ENCODE measurements at regions not wholly inside any gene's neighbourhood (a gene's known extent, or its start where the extent isn't known, plus 50 kb on each side); places are given as distances from the start of the nearest gene placed in this dataset.

- H3K4me3 ChIP-seq (ENCODE audit: low read depth, low read length) = no peak overlapping the region
- in situ Hi-C loops (cut with HindIII; ENCODE audit: low sequenced_read_pairs) = no loop called here
Observed at GRCh38 chr21:35178098-35178497, 129.0 kb upstream of the RUNX1 start.

GRCh38 chr21:35172231-35172630 lies 123.1 kb upstream of the RUNX1 start:
- no peak for TF ChIP-seq CTCF (IDR thresholded peaks at IDR 0.05; ENCODE audit: low read depth, low read length, missing control alignments)
- in situ Hi-C loops (cut with HindIII; ENCODE audit: low sequenced_read_pairs) = no loop called here
- DNase-seq (ENCODE audit: low read depth) = no peak
- H3K4me3 ChIP-seq (ENCODE audit: low read depth, low read length) = no peak overlapping the region

More at GRCh38 chr21:35178098-35178497, 129.0 kb upstream of the RUNX1 start:
- no peak for TF ChIP-seq CTCF (IDR thresholded peaks at IDR 0.05; ENCODE audit: low read depth, low read length, missing control alignments)
- no peak for DNase-seq (ENCODE audit: low read depth)

GRCh38 chr21:35171385-35171784 lies 122.3 kb upstream of the RUNX1 start:
- in situ Hi-C loops (cut with HindIII; ENCODE audit: low sequenced_read_pairs) = no loop called here
- DNase-seq (ENCODE audit: low read depth) = no peak
- TF ChIP-seq CTCF (IDR thresholded peaks at IDR 0.05; ENCODE audit: low read depth, low read length, missing control alignments) = no peak
- H3K4me3 ChIP-seq (ENCODE audit: low read depth, low read length) = no peak overlapping the region

DNA sequence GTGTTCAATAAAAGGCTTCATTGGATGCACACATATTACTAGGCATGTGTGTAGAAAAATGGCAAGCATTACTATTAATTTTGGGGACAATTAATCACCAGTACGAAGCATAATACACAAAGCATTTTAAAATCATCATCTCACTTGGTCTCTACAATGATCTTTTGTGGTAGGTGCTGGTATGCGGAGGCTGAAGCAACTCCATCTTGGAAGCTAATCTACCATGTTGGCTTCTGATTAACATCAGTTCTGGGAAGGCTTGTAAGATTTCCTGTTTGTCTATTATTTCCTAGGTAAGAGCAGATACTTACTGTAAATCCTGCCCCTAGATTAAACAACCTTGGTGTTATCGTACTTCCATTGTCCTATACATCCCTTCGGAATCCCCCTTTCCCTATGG lies 121.7 kb upstream of the RUNX1 start:
- no peak for DNase-seq (ENCODE audit: low read depth)
- H3K4me3 ChIP-seq (ENCODE audit: low read depth, low read length) = no peak overlapping the region
- in situ Hi-C loops (cut with HindIII; ENCODE audit: low sequenced_read_pairs) = no loop called here
- no peak for TF ChIP-seq CTCF (IDR thresholded peaks at IDR 0.05; ENCODE audit: low read depth, low read length, missing control alignments)

GRCh38 chr21:35170244-35170643 lies 121.1 kb upstream of the RUNX1 start:
- no peak for DNase-seq (ENCODE audit: low read depth)
- in situ Hi-C loops (cut with HindIII; ENCODE audit: low sequenced_read_pairs) = no loop called here
- no peak for TF ChIP-seq CTCF (IDR thresholded peaks at IDR 0.05; ENCODE audit: low read depth, low read length, missing control alignments)
- no peak overlapping the region for H3K4me3 ChIP-seq (ENCODE audit: low read depth, low read length)

- in situ Hi-C loops (cut with HindIII; ENCODE audit: low sequenced_read_pairs) = no loop called here
Observed at GRCh38 chr21:35169574-35169973, 120.5 kb upstream of the RUNX1 start.

More at GRCh38 chr21:35169574-35169973, 120.5 kb upstream of the RUNX1 start:
- no peak for DNase-seq (ENCODE audit: low read depth)
- no peak for TF ChIP-seq CTCF (IDR thresholded peaks at IDR 0.05; ENCODE audit: low read depth, low read length, missing control alignments)
- no peak overlapping the region for H3K4me3 ChIP-seq (ENCODE audit: low read depth, low read length)
